Right lung (tissue), 2 donors: ENCODE measurements at regions not wholly inside any gene's neighbourhood (a gene's known extent, or its start where the extent isn't known, plus 50 kb on each side); places are given as distances from the start of the nearest gene placed in this dataset.

Source experiments
- DNase-seq, 2 donors: peaks; one replicate each; pipeline ENCODE4 v3.0.0-alpha.2; 2013

DNA sequence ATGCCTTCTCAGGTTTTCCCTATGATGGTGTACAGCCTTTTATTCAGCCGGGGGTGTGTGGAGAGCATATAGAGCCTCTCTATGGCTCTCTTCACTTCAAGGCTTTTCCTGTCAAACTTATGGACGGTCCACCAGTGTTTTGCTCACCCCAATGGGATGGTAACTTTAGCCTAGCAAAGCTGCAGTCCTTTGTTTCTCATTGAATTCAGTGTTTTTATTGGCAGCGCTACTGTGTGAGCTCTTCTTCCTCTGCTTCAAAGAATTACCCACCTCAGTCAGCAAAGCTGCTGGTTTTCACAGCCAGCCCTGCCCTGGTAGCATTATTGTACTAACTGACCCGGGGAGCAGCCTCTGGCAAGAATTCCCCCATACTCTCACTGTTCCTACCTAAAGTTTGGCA is 145.3 kb upstream of the RRP15 start:
- no peak for DNase-seq

DNA sequence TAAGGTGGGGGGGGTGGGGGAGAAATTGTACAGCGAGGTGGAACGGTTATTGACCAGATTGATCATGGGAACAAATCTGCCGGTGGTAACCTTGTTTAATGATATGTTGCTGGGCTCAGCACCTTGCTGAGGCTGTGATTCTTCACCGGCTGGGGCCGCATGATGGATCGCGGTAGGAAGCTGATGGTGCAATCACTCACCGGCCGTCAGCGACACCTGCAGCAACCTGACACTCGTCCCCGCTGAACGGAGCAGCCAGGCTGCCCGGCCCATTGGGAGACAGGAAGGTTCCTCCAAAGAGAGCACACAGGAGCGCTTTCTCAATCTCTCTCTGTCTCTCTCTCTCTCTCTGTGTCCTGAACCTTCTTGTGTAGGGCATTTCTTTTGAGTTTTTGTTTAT is 128.5 kb upstream of the RRP15 start:
- DNase-seq, result no peak

DNA sequence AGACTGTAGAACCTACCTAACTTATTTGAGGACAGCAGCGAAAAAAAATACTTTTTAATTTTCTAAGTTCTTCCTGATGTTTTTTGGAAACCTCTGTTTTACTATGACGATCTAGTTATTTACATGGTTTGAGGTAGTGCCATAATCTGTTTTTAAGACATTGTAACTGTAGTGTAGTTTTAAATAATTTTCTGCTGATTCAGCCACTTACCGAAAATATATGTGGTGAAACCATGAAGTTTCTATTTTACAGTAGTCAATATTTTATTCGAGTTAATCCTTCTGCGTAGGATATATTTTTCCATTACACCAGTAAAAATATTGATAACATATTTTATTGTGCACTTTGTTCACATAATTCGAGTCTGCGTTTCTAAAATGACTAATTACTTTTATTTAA is 121.7 kb upstream of the RRP15 start:
- no peak for DNase-seq

DNA sequence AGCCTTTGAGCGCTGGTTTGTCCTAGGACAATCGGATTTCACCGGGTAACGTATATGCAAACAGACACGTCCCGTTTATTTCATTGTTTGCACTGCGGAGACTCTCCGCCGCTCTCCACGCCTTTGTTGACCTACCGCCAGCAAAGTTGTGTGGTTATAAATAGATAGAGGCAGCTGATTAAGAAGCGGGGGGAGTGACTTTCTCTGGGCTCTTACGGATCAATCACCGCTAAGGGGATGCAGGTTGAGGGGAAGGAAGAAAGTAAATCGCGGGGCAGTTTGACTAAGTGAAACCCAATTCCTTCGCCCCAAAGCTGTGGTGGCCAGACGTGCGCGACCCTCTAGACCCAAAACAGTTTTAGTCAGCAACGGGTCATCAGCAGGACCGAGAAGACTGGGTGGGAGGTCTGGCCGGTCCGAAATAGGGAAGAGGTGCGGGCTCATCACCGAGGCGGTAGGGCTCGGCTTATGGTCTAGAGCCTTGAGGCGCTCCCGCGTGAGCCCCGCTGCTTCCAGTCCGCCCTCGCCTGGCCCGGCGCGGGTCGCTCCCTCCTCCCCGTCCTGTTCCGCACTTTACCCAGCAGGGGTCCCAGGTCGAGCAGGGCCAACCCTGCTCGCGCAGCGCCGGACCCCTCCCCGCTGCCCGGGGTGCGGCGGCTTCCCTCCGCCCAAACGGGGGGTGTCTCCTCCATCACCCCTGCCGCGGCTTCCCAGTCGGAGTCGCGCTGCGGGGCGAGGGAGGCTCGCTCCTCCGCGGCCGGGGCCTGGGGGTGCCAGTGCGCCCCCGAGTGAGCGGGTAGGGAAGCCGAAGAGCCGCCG is 120.8 kb upstream of the RRP15 start:
- peak; percentile 33 to 37 for DNase-seq

DNA sequence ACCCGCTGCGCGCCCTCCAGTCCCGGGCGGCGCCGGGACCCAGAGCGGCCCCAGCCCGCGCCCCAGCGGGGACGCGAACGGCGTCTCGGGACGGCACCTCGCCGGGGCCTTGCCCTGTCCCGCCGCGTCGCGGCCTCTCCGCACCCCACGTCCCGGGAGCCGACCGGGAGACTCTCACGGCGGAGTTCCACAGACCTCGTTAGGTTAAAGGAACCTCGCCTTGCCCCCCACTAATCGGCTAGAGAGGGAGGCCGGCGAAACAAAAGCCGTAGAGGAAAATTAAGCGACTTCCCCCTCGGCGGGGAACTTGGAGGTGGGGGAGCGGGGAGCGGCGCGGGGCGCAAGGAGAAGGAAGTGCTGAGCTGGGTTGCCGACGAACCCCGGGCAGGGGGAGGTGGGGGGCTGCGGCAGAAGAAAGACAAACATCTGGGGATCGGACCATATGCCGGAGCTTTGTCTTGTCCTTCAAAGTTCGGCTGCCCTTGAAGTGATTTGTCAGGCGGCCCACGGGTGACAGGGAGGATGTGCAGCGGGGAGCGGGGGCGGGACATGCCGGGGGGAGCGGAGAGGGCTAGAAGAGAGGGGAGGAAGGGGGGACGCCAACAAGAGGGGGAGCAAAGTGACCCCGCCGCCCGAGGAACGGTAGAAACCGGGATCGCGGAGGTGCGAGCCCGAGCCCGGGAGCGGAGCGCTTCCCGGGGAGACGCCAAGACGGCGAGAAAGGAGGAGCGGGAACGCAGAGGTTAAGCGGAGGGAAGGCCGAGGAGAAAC is 120.0 kb upstream of the RRP15 start:
- peak; percentile 19 to 20 for DNase-seq

DNA sequence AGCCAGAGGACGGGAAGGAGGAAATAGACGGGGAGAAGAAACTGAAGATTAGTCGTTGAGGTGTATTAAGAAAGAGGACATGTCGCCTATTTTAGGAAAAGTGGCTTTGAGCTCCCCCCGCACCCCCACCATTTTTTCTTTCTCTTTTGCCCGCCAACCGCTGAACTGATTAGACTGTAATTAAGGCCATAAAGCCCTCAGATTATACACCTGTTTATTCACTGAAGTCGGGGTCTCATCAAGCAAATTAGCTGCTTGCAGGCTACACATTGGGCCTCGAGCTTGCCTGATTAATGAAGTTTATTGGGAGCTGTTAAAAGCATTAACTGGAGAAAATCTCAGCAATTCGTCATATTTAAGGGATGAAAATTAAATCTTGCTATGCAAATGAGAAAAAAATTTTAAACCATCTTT is 119.4 kb upstream of the RRP15 start:
- peak; percentile 8 to 27 for DNase-seq

DNA sequence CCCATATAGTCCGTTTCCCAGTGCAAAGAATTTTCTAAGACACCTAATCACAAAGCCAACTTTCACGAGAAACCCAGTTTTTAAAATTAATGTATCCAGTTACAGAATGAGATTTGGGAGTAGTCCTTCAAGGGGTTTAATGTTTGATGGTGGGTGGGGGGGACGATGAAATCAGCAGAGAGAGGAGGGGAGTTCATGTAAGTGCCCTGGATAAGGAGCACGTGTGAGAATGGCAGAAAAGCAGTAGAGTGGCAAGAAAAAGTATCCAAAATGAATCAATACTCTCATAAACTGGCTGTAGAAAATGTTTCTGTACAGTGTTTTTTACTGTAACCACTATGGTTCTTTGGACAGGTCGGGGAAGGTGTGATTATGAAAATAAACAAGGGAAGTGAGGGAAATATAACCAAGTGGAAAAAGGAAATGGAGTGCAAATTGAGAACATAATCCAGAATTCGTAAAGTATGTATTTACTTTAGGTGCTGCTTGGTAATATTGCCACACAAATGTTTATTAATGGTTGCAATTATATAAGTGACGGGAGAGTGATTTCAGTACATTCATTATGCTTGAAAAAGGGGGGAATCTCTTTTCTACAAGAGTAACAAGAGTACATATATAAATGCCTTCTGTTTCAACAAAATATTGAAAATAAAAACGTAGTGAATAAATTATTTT is 118.7 kb upstream of the RRP15 start:
- DNase-seq, result peak; percentile 12 to 15

DNA sequence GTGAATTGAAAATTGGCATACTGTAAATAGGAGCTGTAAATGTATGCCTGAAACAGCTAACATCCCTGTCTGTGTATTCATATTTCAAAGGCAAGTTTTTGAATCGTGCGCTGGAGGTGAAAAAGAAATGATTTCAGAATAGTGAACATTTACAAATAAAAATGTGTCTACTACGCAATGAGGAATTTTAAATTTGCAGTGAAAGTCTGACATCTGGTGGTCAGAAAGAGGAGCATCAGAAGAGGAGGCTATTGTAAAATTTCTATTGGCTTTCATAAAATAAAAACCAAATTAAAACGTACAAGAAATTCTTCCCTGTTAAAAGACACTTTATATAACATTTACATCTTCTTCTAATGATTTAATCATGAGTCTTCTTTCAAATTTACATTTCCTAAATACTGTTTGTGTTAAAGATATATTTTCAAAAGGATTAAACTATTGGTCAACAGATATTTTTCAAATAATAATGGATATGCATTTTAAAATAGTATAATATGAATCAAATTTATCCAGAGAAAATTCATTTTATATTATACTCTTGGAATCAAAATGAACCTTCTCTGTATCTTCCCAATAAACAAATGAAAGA is 113.7 kb upstream of the RRP15 start:
- DNase-seq, result peak; percentile 28 to 33

DNA sequence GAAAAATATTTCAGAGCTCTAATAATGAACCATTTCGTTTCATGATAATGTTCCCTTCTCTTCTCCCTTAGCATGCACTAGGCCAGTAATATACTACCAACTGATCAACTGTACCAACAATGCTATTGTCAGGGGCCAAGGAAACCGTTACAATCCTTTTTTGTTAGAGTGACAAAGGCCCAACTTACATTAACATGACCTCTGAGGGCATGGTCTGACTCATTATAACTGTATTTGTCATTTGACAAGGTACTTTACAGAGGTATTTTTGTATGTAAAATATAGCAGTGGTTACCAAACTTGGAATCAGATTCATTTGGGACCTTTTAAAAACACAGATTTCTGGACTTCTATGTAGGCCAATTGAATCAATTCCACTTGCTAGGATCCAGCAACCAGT is 102.6 kb upstream of the RRP15 start:
- DNase-seq, result no peak

DNA sequence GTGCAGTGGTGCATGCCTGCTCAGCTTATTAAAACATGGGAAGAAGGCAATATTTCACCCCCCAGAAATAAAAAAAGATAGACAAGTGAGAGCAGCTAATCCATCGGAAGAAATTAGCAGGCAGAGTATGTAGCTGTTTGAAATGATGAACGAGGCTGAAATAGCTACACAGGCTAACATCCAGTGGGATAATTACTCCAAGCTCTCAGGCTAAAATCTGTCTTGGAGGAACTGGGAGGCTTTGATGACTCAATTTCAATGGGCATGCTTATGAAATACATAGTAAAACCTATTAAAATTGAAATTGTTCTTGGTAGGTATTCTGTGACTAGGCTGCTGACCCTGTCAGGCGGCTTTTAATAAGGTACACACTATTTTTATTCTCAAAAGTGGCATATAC is 84.1 kb upstream of the RRP15 start:
- DNase-seq, result no peak

DNA sequence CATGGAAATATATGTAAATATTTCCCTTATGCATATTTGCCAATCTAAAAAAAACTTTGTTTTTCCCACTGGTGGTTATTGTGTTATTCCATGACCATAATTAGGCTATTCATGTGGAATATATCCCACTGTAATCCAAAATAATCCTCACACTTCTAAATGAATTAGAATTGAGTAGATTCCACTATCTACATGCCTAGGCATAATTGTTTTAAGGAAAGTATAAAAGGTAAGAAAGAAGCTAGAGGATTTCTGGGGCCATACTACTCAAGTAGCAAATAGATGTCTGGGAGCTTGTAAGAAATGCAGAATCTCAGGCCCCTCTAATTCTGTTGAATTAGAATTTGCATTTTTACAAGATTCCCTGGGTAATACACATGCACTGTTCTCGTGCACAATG is 83.5 kb upstream of the RRP15 start:
- DNase-seq, result no peak

DNA sequence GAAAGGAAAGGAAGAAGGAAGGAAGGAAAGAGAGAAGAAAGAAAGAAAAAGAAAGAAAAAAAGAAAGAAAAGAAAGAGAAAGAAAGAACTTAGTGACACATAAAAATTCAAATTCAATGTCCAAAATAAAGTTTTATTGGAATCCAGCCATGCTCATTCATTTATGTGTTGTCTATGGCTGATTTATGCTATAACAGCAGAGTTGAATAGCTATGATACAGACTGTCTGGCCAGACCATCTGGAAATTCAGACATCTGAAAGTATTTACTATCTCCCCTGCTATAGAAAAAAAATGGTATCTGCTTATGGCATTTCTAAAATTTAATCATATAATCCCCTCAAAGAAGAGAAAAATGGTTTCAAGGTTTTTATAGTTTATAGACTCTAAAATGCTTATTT is 79.4 kb upstream of the RRP15 start:
- DNase-seq, result no peak

DNA sequence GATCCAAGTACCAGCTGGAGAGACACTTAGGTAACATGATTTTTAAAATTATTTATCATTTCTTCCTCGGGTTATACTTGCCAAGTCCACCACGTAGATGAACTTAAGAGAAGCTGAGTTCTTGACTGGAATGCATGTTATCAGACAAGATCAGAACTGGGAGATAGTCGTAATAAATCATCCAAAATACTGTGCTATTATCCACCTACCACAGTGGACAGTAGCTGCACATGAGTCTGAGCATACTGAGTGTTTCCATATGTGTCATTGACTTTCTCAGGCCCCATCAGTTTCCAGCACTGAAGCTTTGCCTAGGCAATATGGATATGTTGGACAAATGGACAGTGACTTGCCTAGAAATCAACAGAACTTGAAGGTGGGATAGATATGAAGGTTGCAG is 77.9 kb upstream of the RRP15 start:
- DNase-seq, result no peak

DNA sequence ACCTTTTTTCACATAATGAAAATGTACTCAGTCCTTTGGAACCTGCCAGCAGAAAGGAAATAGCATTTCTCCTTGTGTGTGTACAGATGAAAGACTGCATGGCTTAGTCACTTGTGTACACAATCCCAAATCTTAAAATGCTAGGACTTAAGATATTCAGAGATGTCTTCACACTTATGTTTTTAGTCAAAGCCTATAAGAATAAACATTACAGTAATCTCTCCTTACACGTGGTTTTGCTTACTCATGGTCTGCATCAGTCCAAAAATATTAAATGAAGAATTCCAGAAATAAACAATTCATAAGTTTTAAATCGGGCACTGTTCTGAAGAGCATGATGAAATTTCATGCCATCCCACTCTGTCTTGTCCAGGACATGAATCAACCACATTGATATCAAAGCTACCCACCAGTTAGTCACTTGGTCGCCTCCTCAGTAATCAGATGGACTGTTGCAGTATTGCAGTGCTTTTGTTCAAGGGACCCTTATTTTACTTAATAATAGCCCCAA is 75.7 kb upstream of the RRP15 start:
- no peak for DNase-seq

DNA sequence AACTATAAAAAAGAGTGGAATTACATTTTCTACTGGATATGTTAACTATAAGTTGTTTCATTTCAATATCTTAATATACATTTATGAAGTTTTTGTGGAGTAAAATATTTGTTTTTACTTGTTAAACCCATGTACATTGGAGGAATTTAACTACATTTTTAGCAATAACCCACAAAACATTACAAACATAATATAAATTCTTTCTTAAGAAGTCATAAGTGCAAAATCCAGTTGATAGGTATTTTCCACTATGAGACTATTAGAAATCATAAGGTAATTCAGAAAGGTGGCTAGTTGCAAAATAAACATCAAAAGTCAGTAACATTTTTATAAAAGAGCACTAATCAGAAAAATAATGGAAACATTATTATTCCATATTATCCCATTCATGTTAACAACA is 73.9 kb upstream of the RRP15 start:
- DNase-seq, result no peak

DNA sequence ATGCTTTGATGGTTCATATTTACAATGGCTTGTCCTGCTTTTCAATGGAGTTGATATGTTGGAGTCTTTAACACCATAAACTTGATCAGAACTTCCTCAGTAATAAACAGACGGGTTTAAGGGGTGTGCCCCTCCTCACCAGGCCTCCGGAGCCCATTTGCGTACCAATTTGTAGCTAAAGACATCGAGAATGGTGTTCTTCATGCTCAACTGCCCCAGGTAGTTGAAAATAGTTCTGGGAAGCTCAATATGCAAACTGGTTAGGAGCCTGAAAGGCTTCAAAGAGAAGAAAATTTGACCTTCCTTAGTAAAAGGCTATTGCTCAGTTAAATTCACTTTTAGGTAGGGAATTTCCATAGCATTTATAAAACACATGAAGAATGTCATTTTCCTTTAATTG is 68.1 kb upstream of the RRP15 start:
- no peak for DNase-seq

DNA sequence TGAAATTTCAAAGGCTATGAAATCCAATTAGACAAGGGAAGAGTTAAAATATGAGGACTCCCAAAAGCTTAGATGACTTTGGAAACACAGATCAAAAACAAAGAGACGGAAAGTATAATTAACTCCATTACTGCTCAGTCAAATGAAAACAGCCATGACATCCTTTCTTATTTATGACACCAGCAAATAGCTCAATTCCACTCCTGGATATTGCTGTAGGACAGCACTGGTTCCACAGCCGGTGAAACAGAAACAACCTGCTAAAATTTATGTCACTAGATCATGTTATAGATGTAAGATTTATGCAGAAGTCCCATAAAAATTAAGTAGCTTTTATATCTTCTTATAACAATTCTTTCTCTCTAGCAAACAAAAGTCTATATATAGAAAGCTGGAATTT is 65.6 kb upstream of the RRP15 start:
- no peak for DNase-seq

DNA sequence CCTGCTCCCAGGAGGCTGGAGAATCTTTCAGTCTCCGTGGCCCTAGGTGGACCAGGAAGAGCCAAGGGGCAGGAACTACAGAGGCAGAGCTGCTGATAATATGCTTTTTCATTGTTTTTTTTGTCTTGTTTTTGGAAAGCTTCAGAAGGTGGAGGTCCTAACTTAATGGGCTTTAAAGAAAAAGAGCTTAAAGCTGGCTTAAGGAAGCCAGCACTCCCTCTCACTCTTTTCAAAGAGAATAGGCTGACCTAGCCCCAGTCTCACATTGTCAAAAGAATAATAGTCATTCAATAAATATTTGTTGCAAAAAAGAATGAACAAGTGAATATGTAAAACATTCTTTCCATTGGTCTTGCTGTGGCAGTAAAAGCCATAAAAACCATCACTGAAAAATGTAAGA is 61.0 kb upstream of the RRP15 start:
- no peak for DNase-seq

DNA sequence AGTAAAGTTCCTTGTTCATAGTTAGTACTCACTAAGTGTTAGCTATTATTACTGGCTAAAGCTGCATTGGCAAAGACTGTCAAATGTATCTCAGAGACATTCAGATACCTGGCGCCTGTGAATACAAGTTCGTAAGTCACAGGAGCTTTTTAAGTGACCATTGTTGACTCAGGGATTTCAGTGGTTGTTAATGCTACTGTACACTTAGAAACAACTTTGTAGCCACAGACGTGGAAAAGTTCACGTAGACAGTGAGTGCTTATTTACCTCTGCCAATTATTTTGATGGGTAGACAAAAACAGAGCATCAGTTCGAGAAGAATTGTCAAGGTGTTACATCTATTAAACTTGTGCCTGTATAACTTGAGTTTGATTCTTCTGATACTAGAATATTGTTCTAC is 59.1 kb upstream of the RRP15 start:
- no peak for DNase-seq
